K562 (cell line): ENCODE measurements at regions not wholly inside any gene's neighbourhood (a gene's known extent, or its start where the extent isn't known, plus 50 kb on each side); places are given as distances from the start of the nearest gene placed in this dataset.
A peak's percentile ranks its signal among the peaks of the same experiment; 100 is the strongest.

ENCODE experiments used
- AFF1 ChIP-seq, 2 experiments: fragments of 450-650 bp; IDR thresholded peaks; 2 replicates each; pipeline ENCODE4 v1.6.1; 2018; ENCODE audit warnings: mild to moderate bottlenecking in 2 of 2, low read depth in 1 of 2; ENCODE audit not compliant: partially characterized antibody in 2 of 2
- FOXK1 ChIP-seq: sonication (generic); formaldehyde crosslinking; IDR thresholded peaks from 2 replicates; pipeline ENCODE4 v1.8.0; 2022; ENCODE audit warnings: missing genetic modification reagents, mild to moderate bottlenecking, borderline replicate concordance
- L3MBTL2 ChIP-seq: fragments of 450-650 bp; IDR thresholded peaks from 2 replicates; pipeline ENCODE4 v1.6.1; 2016; ENCODE audit warnings: mild to moderate bottlenecking, moderate library complexity
- LARP7 ChIP-seq: fragments of 450-650 bp; IDR thresholded peaks from 2 replicates; pipeline ENCODE4 v1.6.1; 2016
- MEF2D ChIP-seq: conservative IDR thresholded peaks from 2 replicates; pipeline ENCODE4 v1.6.1; 2016; ENCODE audit warnings: low read depth, missing genetic modification characterization, missing compliant biosample characterization
- NCOA2 ChIP-seq, 2 experiments: fragments of 450-650 bp; IDR thresholded peaks; 2 replicates each; pipeline ENCODE4 v1.6.1; 2018; ENCODE audit warnings: mild to moderate bottlenecking in 2 of 2, moderate library complexity in 1 of 2; ENCODE audit not compliant: partially characterized antibody in 2 of 2
- NRF1 ChIP-seq, 2 experiments: fragments of 450-650 bp; IDR thresholded peaks in 1 of 2; conservative IDR thresholded peaks in 1 of 2; 2 replicates each; pipeline ENCODE4 v1.6.1; 2014; ENCODE audit warnings: mild to moderate bottlenecking in 2 of 2
- PHB2 ChIP-seq: fragments of 450-650 bp; IDR thresholded peaks from 2 replicates; pipeline ENCODE4 v1.6.1; 2017; ENCODE audit warnings: low read depth
- RFX5 ChIP-seq: IDR thresholded peaks from 2 replicates; pipeline ENCODE4 v1.6.1; 2011; ENCODE audit warnings: low read depth, mild to moderate bottlenecking, improper control_type of control experiment, low read length
- RUNX1 ChIP-seq: sonication (generic); IDR thresholded peaks from 2 replicates; pipeline ENCODE4 v1.6.1; 2016; ENCODE audit warnings: antibody characterized with exemption, low read depth
- THRAP3 ChIP-seq: fragments of 450-650 bp; IDR thresholded peaks from 2 replicates; pipeline ENCODE4 v1.6.1; 2016; ENCODE audit warnings: mild to moderate bottlenecking, inconsistent platforms, borderline replicate concordance
- TRIM24 ChIP-seq, 2 experiments: fragments of 450-650 bp; IDR thresholded peaks; 2 replicates each; pipeline ENCODE4 v1.6.1; 2016
- U2AF2 ChIP-seq: fragments of 200-400 bp; formaldehyde crosslinking; optimal IDR thresholded peaks from 2 replicates; pipeline ENCODE3; 2017; ENCODE audit warnings: low read depth, mild to moderate bottlenecking, low read length
- YBX1 ChIP-seq: fragments of 450-650 bp; IDR thresholded peaks from 2 replicates; pipeline ENCODE4 v1.7.1; 2016; ENCODE audit warnings: mild to moderate bottlenecking
- ZBTB17 ChIP-seq: fragments of 450-650 bp; formaldehyde crosslinking; IDR thresholded peaks from 2 replicates; pipeline ENCODE4 v1.4.0; 2020; ENCODE audit warnings: mild to moderate bottlenecking
- ZFX ChIP-seq: sonication (generic); formaldehyde crosslinking; IDR thresholded peaks from 2 replicates; pipeline ENCODE4 v1.8.0; 2022; ENCODE audit warnings: mild to moderate bottlenecking, missing genetic modification reagents, moderate library complexity
- ZNF175 ChIP-seq: fragments of 200-800 bp; sonication (Bioruptor generic); IDR thresholded peaks from 2 replicates; pipeline ENCODE4 v1.6.1; 2016; ENCODE audit warnings: low read depth, mild to moderate bottlenecking, missing genetic modification characterization, missing compliant biosample characterization
- ZNF3 ChIP-seq: fragments of 250-450 bp; sonication (Bioruptor Pico); IDR thresholded peaks from 2 replicates; pipeline ENCODE4 v1.5.0; 2021; ENCODE audit warnings: mild to moderate bottlenecking, moderate library complexity
- ZNF707 ChIP-seq: fragments of 250-450 bp; sonication (Bioruptor Pico); conservative IDR thresholded peaks from 2 replicates; pipeline ENCODE4 v1.8.0; 2022; ENCODE audit warnings: inconsistent platforms, mild to moderate bottlenecking, moderate library complexity
- TF ChIP-seq, protein P1 (sequence below): fragments of 250-450 bp; sonication (Bioruptor Pico); IDR thresholded peaks from 2 replicates; pipeline ENCODE4 v1.5.0; 2022; ENCODE audit warnings: mild to moderate bottlenecking
- TF ChIP-seq, protein P2 (sequence below): sonication (generic); formaldehyde crosslinking; IDR thresholded peaks from 2 replicates; pipeline ENCODE4 v1.8.1; 2023; ENCODE audit warnings: mild to moderate bottlenecking, missing genetic modification reagents

GRCh38 chr7:106501605-106502580, 159.1 kb downstream of the CCDC71L start (continued):
- TF ChIP-seq ZNF3 (no peak), U2AF2 (no peak), TRIM24 (IDR thresholded peaks at IDR 0.05) (peak in 1 of 2 experiments; percentile 79), AFF1 (IDR thresholded peaks at IDR 0.05; ENCODE audit: low read depth in 1 of 2, partially characterized antibody in 2 of 2) (peak; percentile 62 to 68), ZBTB17 (CRISPR knock-in tag) (peak; percentile 31), RFX5 (no peak), L3MBTL2 (peak; percentile 95), ZNF175 (CRISPR knock-in tag) (peak; percentile 94), LARP7 (peak; percentile 44; the same call in 1 of the 2 replicates), YBX1 (no peak), THRAP3 (peak; percentile 79; the same call in 1 of the 2 replicates), ZNF707 (CRISPR knock-in tag) (no peak), MEF2D (tag) (0 out of 2 replicates have a peak, but pooled peaks have one; percentile 30), NCOA2 (IDR thresholded peaks at IDR 0.05; ENCODE audit: partially characterized antibody in 2 of 2) (no peak), RUNX1 (no peak), NRF1 (conservative IDR thresholded peaks at IDR 0.05 in 1 of 2, IDR thresholded peaks at IDR 0.05 in 1 of 2) (no peak; a peak in 1 of 4 replicates), FOXK1 (no peak), PHB2 (no peak), ZFX (CRISPR knock-in tag) (peak; percentile 42; the same call in 1 of the 2 replicates)
- TF ChIP-seq, protein P1, sequence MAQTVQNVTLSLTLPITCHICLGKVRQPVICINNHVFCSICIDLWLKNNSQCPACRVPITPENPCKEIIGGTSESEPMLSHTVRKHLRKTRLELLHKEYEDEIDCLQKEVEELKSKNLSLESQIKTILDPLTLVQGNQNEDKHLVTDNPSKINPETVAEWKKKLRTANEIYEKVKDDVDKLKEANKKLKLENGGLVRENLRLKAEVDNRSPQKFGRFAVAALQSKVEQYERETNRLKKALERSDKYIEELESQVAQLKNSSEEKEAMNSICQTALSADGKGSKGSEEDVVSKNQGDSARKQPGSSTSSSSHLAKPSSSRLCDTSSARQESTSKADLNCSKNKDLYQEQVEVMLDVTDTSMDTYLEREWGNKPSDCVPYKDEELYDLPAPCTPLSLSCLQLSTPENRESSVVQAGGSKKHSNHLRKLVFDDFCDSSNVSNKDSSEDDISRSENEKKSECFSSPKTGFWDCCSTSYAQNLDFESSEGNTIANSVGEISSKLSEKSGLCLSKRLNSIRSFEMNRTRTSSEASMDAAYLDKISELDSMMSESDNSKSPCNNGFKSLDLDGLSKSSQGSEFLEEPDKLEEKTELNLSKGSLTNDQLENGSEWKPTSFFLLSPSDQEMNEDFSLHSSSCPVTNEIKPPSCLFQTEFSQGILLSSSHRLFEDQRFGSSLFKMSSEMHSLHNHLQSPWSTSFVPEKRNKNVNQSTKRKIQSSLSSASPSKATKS (CRISPR knock-in tag) = no peak
- TF ChIP-seq, protein P2, sequence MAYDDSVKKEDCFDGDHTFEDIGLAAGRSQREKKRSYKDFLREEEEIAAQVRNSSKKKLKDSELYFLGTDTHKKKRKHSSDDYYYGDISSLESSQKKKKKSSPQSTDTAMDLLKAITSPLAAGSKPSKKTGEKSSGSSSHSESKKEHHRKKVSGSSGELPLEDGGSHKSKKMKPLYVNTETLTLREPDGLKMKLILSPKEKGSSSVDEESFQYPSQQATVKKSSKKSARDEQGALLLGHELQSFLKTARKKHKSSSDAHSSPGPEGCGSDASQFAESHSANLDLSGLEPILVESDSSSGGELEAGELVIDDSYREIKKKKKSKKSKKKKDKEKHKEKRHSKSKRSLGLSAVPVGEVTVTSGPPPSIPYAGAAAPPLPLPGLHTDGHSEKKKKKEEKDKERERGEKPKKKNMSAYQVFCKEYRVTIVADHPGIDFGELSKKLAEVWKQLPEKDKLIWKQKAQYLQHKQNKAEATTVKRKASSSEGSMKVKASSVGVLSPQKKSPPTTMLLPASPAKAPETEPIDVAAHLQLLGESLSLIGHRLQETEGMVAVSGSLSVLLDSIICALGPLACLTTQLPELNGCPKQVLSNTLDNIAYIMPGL (CRISPR knock-in tag) = no peak
